Calu3 (cell line): ENCODE measurements at regions not wholly inside any gene's neighbourhood (a gene's known extent, or its start where the extent isn't known, plus 50 kb on each side); places are given as distances from the start of the nearest gene placed in this dataset.

Source experiments
- BruUV-seq: library from RNA; stranded (reverse); fragments of 400-500 nt; replicated peaks from 2 replicates; lab custom pipeline; 2021; lab: Mats Ljungman, UMichigan
- CTCF ChIA-PET: fragments of 300-600 bp; sonication (Branson Sonifier 250); formaldehyde crosslinking; loops from one replicate; lab custom pipeline; 2022; ENCODE audit warnings: antibody characterized with exemption; lab: Charles Lee
- DNase-seq: peaks from one replicate; pipeline ENCODE4 v3.0.0; 2022
- H3K27ac Mint-ChIP-seq: one replicate; pipeline ENCODE4 v1.8.0; 2022; ENCODE audit warnings: mixed read lengths; ENCODE audit not compliant: unreplicated experiment
- H3K27me3 Mint-ChIP-seq: one replicate; pipeline ENCODE4 v1.8.0; 2022; ENCODE audit warnings: mixed read lengths; ENCODE audit not compliant: unreplicated experiment
- H3K36me3 Mint-ChIP-seq: one replicate; pipeline ENCODE4 v1.8.0; 2022; ENCODE audit warnings: mild to moderate bottlenecking, moderate library complexity, mixed read lengths; ENCODE audit not compliant: insufficient read depth, unreplicated experiment
- H3K4me1 Mint-ChIP-seq: one replicate; pipeline ENCODE4 v1.8.0; 2022; ENCODE audit warnings: mild to moderate bottlenecking, low read depth, mixed read lengths; ENCODE audit not compliant: unreplicated experiment
- H3K4me3 Mint-ChIP-seq: one replicate; pipeline ENCODE4 v1.8.0; 2022; ENCODE audit warnings: mild to moderate bottlenecking, low read depth, moderate library complexity, mixed read lengths; ENCODE audit not compliant: unreplicated experiment
- H3K9me3 Mint-ChIP-seq: one replicate; pipeline ENCODE4 v1.8.0; 2022; ENCODE audit warnings: low read depth, mixed read lengths; ENCODE audit not compliant: unreplicated experiment
- intact Hi-C: fragments of 100-400 bp; cut with micrococcal nuclease; formaldehyde crosslinking; loops from one replicate; pipeline ENCODE4 v1.10.0; 2022; ENCODE audit not compliant: unreplicated experiment
- TF ChIP-seq, protein P1 (sequence below): fragments of 200-600 bp; IDR thresholded peaks from one replicate; pipeline ENCODE4 v1.8.0; 2022; ENCODE audit warnings: antibody characterized with exemption; ENCODE audit not compliant: unreplicated experiment

DNA sequence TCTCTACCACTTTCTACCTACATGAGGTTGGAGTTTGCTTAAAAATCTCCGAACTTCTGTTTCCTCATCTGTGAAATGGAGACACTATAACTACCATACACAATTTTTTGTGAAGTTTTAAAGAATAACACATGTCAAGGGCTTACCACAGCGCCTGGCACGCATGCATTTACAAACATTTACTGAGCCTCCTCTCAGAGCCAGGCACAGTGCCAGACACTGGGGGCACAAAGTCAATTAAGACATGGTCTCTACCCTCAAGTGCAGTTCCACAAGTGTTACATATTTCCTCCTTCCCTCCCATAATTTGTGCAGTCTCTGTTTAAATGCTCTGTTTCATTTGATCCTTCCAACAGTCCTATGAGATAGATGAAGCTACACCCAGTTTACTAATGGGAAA lies 356.4 kb upstream of the ESRRG start:
- CTCF ChIA-PET = no interaction called here
- no TSS peak for BruUV-seq
- Mint-ChIP-seq H3K4me1 (no peaks in the 10 kb centered on the region), H3K4me3 (no peak overlapping the region), H3K9me3 (no peaks in the 10 kb centered on the region), H3K27me3 (peaks cover 11% of the 10 kb centered on the region), H3K36me3 (no peaks in the 10 kb centered on the region), H3K27ac (no peak overlapping the region)
- intact Hi-C loops = no loop called here
- TF ChIP-seq, protein P1, sequence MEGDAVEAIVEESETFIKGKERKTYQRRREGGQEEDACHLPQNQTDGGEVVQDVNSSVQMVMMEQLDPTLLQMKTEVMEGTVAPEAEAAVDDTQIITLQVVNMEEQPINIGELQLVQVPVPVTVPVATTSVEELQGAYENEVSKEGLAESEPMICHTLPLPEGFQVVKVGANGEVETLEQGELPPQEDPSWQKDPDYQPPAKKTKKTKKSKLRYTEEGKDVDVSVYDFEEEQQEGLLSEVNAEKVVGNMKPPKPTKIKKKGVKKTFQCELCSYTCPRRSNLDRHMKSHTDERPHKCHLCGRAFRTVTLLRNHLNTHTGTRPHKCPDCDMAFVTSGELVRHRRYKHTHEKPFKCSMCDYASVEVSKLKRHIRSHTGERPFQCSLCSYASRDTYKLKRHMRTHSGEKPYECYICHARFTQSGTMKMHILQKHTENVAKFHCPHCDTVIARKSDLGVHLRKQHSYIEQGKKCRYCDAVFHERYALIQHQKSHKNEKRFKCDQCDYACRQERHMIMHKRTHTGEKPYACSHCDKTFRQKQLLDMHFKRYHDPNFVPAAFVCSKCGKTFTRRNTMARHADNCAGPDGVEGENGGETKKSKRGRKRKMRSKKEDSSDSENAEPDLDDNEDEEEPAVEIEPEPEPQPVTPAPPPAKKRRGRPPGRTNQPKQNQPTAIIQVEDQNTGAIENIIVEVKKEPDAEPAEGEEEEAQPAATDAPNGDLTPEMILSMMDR = no peak
- no peak for DNase-seq

DNA sequence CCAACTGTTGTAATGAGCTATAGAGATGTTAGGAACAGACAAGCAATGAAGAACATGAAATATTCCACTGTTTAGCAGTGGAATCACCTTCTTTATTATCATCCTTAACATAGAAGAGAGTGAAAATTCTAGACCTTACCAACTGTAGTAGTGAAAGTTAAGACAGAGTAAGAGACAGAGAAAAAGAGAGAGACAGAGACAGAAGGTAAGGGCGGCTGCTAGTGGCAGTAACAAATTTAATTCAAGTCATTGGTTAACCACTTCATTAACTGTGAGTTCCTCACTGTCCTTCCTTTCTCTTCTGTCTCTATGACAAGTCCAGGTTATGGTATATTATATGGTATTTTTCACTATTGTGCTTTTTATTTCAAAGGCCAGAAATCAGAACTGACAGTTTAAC lies 355.7 kb upstream of the ESRRG start:
- Mint-ChIP-seq H3K36me3 (no peaks in the 10 kb centered on the region), H3K27ac (no peak overlapping the region), H3K9me3 (no peaks in the 10 kb centered on the region), H3K4me1 (no peaks in the 10 kb centered on the region), H3K27me3 (peaks cover 11% of the 10 kb centered on the region), H3K4me3 (no peak overlapping the region)
- TF ChIP-seq, protein P1 = no peak
- CTCF ChIA-PET = interaction anchor here (1.1 kb wide), 1 partner anchor 10 kb away, joined by 3 read pairs; no protein-coding TSS in a partner anchor
- BruUV-seq = no TSS peak
- no peak for DNase-seq
- intact Hi-C loops = no loop called here

DNA sequence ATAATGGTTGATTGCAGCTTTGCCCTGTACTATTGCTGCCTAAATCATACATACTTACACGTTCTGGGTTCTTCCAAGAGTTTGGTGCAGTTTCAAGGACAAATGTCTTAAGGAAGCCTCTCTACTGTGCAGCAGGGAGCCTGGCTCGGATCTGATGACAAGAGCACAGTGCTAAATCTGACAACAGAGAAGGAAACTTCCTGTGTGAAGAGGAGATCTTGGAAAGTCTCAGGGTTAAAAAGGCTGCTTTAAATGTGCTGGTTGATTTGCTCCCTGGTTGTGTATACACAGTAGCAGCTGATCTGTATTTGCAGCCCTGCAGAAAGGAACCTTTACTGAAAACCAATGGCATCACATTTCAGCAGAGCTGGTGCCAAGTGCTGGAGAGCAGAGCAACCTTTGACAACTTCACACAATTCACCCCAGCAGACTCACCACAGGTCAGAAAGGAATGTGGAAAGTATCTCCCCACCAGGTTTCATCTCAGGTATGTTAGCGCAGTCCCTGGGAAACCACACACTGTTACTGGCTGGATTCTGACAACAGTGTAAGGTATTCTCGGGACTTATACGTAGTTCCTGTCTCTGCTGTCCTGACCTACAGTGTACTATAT lies 355.0 kb upstream of the ESRRG start:
- H3K36me3 Mint-ChIP-seq = no peaks in the 10 kb centered on the region
- no peak overlapping the region for H3K4me3 Mint-ChIP-seq
- peaks cover 11% of the 10 kb centered on the region for H3K27me3 Mint-ChIP-seq
- H3K9me3 Mint-ChIP-seq = no peaks in the 10 kb centered on the region
- no peaks in the 10 kb centered on the region for H3K4me1 Mint-ChIP-seq
- no TSS peak for BruUV-seq
- intact Hi-C loops = no loop called here
- TF ChIP-seq, protein P1 = no peak
- DNase-seq = no peak
- H3K27ac Mint-ChIP-seq = no peak overlapping the region
- CTCF ChIA-PET = interaction anchor here (1.1 to 1.2 kb wide), 3 partner anchors 9 to 28 kb away, joined by 3 read pairs; no protein-coding TSS in a partner anchor

DNA sequence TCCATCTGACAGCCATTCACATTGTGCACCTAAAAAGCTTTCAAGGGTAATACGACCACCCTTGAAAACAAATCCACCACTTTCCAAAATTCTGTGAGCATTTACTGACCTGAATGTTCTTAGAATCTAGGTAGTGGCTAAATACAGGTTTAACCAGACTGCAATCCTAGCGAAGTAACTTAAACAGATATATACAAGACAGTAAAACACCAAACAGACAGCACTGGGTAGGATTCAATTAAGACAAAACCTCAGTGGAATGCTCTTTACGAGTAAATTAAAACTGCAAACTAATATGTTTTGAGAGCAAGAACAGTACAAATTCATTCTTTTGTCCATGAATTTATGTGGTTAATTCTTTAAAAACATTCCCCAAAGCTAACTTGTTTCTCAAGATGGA lies 354.2 kb upstream of the ESRRG start:
- CTCF ChIA-PET = interaction anchor here (1.1 to 1.2 kb wide), 2 partner anchors 10 to 29 kb away, joined by 3 read pairs; no protein-coding TSS in a partner anchor
- H3K9me3 Mint-ChIP-seq = no peaks in the 10 kb centered on the region
- intact Hi-C loops = no loop called here

More for the DNA sequence above, 354.2 kb upstream of the ESRRG start:
- BruUV-seq = no TSS peak
- TF ChIP-seq, protein P1 = no peak
- no peak for DNase-seq
- Mint-ChIP-seq H3K4me1 (no peaks in the 10 kb centered on the region), H3K4me3 (no peak overlapping the region), H3K27ac (no peak overlapping the region), H3K36me3 (no peaks in the 10 kb centered on the region), H3K27me3 (peaks cover 11% of the 10 kb centered on the region)
